Adrenal gland (tissue), 9 donors: ENCODE measurements at regions not wholly inside any gene's neighbourhood (a gene's known extent, or its start where the extent isn't known, plus 50 kb on each side); places are given as distances from the start of the nearest gene placed in this dataset.
A peak's percentile ranks its signal among the peaks of the same experiment; 100 is the strongest.
"Not testable (repeated sequence)": the region's sequence is repeated elsewhere in the genome, so short reads cannot be mapped to it uniquely, and the experiment has no call there.

Source experiments
- DNase-seq, 7 donors: peaks; one replicate each; pipeline ENCODE4 v3.0.0-alpha.2; 2019 to 2020
- H3K27ac ChIP-seq, 5 donors: fragments of 200-600 bp; sonication (generic) in 4 of 5; 1 replicate in 3 of 5; 2 replicates in 2 of 5; pipeline versions ENCODE4 v1.5.1 to v1.8.0; 2016 to 2020; ENCODE audit warnings: mild to moderate bottlenecking in 1 of 5
- H3K27me3 ChIP-seq: fragments of 200-600 bp; 2 replicates; pipeline ENCODE4 v1.8.0; 2021
- H3K36me3 ChIP-seq, 2 donors: fragments of 200-600 bp; replicated peaks in 1 of 2; 1 replicate in 1 of 2; 2 replicates in 1 of 2; pipeline versions ENCODE4 v1.5.1 to v1.8.0; 2018 to 2022
- H3K4me1 ChIP-seq, 2 donors: fragments of 200-600 bp; replicated peaks in 1 of 2; 1 replicate in 1 of 2; 2 replicates in 1 of 2; pipeline versions ENCODE4 v1.5.1 to v1.8.0; 2018 to 2021
- H3K4me3 ChIP-seq, 4 donors: fragments of 200-600 bp; sonication (generic) in 3 of 4; one replicate each; pipeline ENCODE4 v1.5.1; 2016 to 2018
- H3K9me3 ChIP-seq, 3 donors: fragments of 200-600 bp; sonication (generic) in 1 of 3; replicated peaks in 1 of 3; 1 replicate in 2 of 3; 2 replicates in 1 of 3; pipeline versions ENCODE4 v1.5.1 to v1.8.0; 2016 to 2021
- POLR2A ChIP-seq, 2 donors: fragments of 450-650 bp; IDR thresholded peaks; one replicate each; pipeline ENCODE4 v1.6.1; 2017; ENCODE audit warnings: antibody characterized with exemption in 2 of 2, mild to moderate bottlenecking in 2 of 2, moderate library complexity in 1 of 2
- WGBS, 4 donors: extraction: QIAGEN DNeasy Blood & Tissue Kit in 2 of 4; methylation state at CpG; one replicate each; pipeline versions ENCODE4 v1.1.5 to v1.1.7; 2013 to 2017; 5-methylcytosine and 5-hydroxymethylcytosine counted together
- intact Hi-C, 2 donors: fragments of 100-400 bp; cut with DNase I; formaldehyde crosslinking; loops; one replicate each; pipeline versions ENCODE4 v1.14.1 to v1.15.0; 2022 to 2023
- TF ChIP-seq, protein P1 (sequence below), 6 experiments: fragments of 450-650 bp in 4 of 6; fragments of 200-600 bp in 2 of 6; sonication (generic) in 1 of 6; IDR thresholded peaks; 1 replicate in 5 of 6; 2 replicates in 1 of 6; pipeline versions ENCODE4 v1.5.1 to v1.8.0; 2016 to 2021; ENCODE audit warnings: antibody characterized with exemption in 6 of 6, mild to moderate bottlenecking in 2 of 6, moderate library complexity in 1 of 6
- donor health status: healthy with polysubstance abuse.
- donor health status: Bipolar disorder and iron deficiency.
- donor health status: DM: yes; HTN: yes; CAD: no.
- donor health status: DM: no; HTN: no; CAD: no.
- donor health status: DM: no; HTN: no; CAD: no.

DNA sequence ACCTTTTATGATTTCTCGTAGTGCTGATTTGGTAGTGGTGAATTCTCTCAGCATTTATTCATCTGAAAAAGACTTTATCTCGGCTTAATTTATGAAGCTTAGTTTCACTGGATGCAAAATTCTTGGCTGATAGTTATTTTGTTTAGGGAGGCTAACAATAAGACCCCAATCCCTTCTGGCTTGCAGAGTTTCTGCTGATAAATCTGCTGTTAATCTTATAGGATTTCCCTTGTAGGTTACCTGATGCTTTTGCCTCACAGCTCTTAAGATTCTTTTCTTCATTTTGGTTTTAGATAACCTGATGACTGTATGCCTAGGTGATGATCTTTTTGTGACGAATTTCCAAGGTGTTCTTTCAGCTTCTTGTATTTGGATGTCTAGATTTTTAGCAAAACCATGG is 388.7 kb downstream of the UTRN start:
- Histone ChIP-seq H3K4me3 (no peak overlapping the region), H3K4me1 (peaks cover 7 to 8% of the 10 kb centered on the region in 2 donors), H3K9me3 (peaks cover 0 to 18% (median 7%) of the 10 kb centered on the region in 3 donors), H3K27me3 (no peaks in the 10 kb centered on the region), H3K27ac (no peak overlapping the region), H3K36me3 (no peaks in the 10 kb centered on the region)
- no peak for TF ChIP-seq POLR2A (IDR thresholded peaks at IDR 0.05)
- TF ChIP-seq, protein P1, sequence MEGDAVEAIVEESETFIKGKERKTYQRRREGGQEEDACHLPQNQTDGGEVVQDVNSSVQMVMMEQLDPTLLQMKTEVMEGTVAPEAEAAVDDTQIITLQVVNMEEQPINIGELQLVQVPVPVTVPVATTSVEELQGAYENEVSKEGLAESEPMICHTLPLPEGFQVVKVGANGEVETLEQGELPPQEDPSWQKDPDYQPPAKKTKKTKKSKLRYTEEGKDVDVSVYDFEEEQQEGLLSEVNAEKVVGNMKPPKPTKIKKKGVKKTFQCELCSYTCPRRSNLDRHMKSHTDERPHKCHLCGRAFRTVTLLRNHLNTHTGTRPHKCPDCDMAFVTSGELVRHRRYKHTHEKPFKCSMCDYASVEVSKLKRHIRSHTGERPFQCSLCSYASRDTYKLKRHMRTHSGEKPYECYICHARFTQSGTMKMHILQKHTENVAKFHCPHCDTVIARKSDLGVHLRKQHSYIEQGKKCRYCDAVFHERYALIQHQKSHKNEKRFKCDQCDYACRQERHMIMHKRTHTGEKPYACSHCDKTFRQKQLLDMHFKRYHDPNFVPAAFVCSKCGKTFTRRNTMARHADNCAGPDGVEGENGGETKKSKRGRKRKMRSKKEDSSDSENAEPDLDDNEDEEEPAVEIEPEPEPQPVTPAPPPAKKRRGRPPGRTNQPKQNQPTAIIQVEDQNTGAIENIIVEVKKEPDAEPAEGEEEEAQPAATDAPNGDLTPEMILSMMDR (IDR thresholded peaks at IDR 0.05), result no peak
- intact Hi-C loops, result no loop called here
- WGBS, 4 donors, result 96 to 99% (median 99%) methylated on average over 3 of the region's 3 CpGs
- no peak for DNase-seq

DNA sequence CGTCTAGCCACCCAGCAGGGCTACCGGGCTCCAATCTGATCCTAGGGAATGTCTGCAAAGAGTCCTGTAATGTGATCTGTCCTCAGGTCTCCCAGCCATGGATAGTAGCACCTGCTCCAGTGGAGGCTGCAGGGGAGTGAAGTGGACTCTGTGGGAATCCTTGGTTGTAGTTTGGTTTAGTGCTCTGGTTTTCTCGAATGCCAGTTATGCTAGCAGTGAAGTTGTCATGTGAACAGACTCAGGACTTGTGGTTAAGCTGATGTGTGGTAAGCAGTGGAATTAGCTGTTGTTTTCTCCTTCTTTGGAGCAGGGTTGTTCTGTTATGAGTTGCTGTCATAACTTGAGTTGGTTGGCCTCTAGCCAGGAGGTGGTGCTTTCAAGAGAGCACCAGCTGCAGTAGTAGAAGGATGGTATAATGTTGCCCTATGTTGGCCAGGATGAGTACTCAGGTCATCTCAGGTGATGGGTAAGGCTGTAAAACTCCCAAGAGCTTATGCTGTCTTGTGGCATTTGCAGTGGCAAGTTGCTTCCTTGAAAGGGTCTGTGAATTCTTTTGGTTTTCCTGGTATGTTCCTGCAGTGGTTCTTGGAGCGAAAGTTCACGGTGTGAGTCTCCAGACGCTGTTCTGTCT is 390.2 kb downstream of the UTRN start:
- peaks cover 15 to 23% of the 10 kb centered on the region in 2 donors for H3K4me1 ChIP-seq
- no peaks in the 10 kb centered on the region for H3K27me3 ChIP-seq
- TF ChIP-seq POLR2A (IDR thresholded peaks at IDR 0.05), result no peak
- TF ChIP-seq, protein P1 (IDR thresholded peaks at IDR 0.05), result no peak
- H3K9me3 ChIP-seq, result peaks cover 0 to 18% (median 7%) of the 10 kb centered on the region in 3 donors
- 80 to 96% (median 84%) methylated on average over 4 to 6 of the region's 6 CpGs for WGBS, 4 donors
- intact Hi-C loops, result no loop called here
- DNase-seq, result peak in 6 of 7 donors; percentile 33 to 66 (median 56)
- H3K27ac ChIP-seq, result peak overlapping the region in 1 of 5 donors; percentile 4
- no peaks in the 10 kb centered on the region for H3K36me3 ChIP-seq
- H3K4me3 ChIP-seq, result no peak overlapping the region

DNA sequence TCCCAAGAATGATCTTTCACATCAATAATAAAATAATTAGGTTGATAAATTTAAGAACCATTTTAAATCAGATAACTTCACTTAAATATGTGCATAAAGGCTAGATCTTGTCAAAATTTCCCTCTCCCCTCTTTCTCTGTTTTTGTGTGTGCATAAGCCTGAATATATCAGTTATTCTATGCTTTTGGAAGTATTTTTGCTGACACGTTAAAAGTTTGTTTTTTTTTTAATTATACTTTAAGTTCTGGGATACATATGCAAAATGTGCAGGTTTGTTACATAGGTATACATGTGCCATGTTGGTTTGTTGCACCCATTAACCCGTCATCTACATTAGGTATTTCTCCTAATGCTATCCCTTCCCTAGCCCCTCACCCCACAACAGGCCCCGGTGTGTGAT is 391.2 kb downstream of the UTRN start:
- H3K27ac ChIP-seq, H3K36me3 ChIP-seq, H3K27me3 ChIP-seq, H3K4me3 ChIP-seq, DNase-seq, intact Hi-C loops: not testable (repeated sequence)
- WGBS, 4 donors, result 91 to 94% (median 93%) methylated on average over 3 of the region's 3 CpGs
- peaks cover 0 to 17% (median 7%) of the 10 kb centered on the region in 3 donors for H3K9me3 ChIP-seq
- H3K4me1 ChIP-seq, result peaks cover 15 to 23% of the 10 kb centered on the region in 2 donors

DNA sequence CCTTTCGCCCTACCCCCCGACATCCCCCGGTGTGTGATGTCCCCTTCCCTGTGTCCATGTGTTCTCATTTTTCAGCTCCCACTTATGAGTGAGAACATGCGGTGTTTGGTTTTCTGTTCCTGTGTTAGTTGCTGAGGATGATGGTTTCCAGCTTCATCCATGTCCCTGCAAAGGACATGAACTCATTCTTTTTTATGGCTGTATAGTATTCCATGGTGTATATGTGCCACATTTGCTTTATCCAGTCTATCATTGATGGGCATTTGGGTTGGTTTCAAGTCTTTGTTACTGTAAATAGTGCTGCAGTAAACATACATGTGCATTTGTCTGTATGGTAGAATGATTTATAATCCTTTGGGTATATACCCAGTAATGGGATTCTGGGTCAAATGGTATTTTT is 392.1 kb downstream of the UTRN start:
- peaks cover 15 to 23% of the 10 kb centered on the region in 2 donors for H3K4me1 ChIP-seq
- H3K4me3 ChIP-seq, intact Hi-C loops, H3K27me3 ChIP-seq, DNase-seq, H3K27ac ChIP-seq, H3K9me3 ChIP-seq, H3K36me3 ChIP-seq: not testable (repeated sequence)
- WGBS, 4 donors, result 96 to 100% (median 99%) methylated on average over 4 of the region's 4 CpGs

DNA sequence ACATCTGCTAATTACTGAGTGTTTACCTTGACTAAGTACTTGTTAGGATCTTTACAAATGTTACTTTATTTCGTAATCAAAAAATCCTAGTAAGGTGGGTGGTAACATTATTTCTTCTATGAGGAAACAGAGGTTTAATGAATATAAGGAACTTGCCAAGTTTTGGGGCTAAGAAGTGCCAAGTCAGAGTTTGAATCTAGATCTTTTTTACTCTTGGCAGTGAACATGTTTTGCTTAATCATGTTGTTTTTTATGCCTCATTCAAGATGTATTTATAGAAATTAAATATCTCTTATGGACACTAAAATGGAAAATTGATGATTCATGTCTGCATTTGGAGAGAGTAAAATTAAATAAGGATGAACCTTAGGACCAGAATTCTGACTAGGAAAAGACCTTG is 393.7 kb downstream of the UTRN start:
- Histone ChIP-seq H3K36me3 (no peaks in the 10 kb centered on the region), H3K4me3 (no peak overlapping the region), H3K27me3 (no peaks in the 10 kb centered on the region), H3K9me3 (peaks cover 0 to 7% (median 7%) of the 10 kb centered on the region in 3 donors), H3K27ac (peak overlapping the region in 4 of 5 donors; percentile 25 to 59 (median 41)), H3K4me1 (peaks cover 15 to 23% of the 10 kb centered on the region in 2 donors)
- intact Hi-C loops, result no loop called here
- DNase-seq, result peak in 2 of 7 donors; percentile 9 to 32
- 34 to 51% (median 43%) methylated on average over 1 of the region's 1 CpG for WGBS, 4 donors
- TF ChIP-seq, protein P1 (IDR thresholded peaks at IDR 0.05), result no peak
- TF ChIP-seq POLR2A (IDR thresholded peaks at IDR 0.05), result no peak
